Fibroblast of pulmonary artery (primary cell): ENCODE measurements at regions not wholly inside any gene's neighbourhood (a gene's known extent, or its start where the extent isn't known, plus 50 kb on each side); places are given as distances from the start of the nearest gene placed in this dataset.

Experiments used
- DNase-seq: peaks from one replicate; pipeline ENCODE4 v3.0.0-alpha.2; 2010; ENCODE audit warnings: low read depth
- H3K4me3 ChIP-seq: replicated peaks from 2 replicates; pipeline ENCODE4 v1.5.1; 2011; ENCODE audit warnings: low read depth, mild to moderate bottlenecking, control low read depth, low read length, moderate library complexity
- TF ChIP-seq, protein P1 (sequence below): IDR thresholded peaks from 2 replicates; pipeline ENCODE4 v1.5.1; 2011; ENCODE audit warnings: mild to moderate bottlenecking, control low read depth, low read length, inconsistent platforms; ENCODE audit errors: missing control alignments

DNA sequence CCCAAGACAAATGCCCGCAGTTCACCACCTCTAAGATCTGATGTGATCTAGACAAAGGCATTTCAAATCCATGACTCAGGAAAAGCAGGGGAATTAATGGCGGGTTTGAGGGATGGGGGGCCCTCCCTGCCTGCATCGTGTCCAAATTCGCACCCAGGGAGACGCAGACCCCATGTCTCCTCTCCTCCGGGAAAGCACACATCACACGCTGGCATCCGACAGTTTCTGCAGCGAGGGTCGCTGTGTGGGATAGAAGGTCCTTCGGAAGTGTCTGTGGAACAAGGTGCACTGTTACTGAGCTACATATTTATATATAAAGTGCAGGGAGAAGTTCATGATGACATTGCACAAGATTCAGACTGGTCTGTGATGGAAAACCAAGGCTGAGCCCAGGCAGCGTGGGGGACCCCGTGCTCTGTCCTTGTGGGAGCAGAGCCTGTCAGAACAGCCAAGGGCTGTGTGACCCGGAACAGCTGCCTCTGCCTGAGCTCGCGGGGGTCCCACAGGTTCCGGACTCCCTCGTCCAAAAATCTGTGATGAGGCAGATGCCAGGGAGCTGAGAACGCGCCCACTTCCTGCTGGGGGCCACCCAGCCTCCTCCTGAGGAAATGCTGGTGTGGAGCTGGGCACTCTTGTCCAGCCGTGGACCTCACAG is 82.3 kb upstream of the CTDP1 start:
- no peak overlapping the region for H3K4me3 ChIP-seq
- TF ChIP-seq, protein P1, sequence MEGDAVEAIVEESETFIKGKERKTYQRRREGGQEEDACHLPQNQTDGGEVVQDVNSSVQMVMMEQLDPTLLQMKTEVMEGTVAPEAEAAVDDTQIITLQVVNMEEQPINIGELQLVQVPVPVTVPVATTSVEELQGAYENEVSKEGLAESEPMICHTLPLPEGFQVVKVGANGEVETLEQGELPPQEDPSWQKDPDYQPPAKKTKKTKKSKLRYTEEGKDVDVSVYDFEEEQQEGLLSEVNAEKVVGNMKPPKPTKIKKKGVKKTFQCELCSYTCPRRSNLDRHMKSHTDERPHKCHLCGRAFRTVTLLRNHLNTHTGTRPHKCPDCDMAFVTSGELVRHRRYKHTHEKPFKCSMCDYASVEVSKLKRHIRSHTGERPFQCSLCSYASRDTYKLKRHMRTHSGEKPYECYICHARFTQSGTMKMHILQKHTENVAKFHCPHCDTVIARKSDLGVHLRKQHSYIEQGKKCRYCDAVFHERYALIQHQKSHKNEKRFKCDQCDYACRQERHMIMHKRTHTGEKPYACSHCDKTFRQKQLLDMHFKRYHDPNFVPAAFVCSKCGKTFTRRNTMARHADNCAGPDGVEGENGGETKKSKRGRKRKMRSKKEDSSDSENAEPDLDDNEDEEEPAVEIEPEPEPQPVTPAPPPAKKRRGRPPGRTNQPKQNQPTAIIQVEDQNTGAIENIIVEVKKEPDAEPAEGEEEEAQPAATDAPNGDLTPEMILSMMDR, result no peak
- no peak for DNase-seq

GRCh38 chr18:79597831-79598632 is 81.6 kb upstream of the CTDP1 start:
- TF ChIP-seq, protein P1, result no peak
- DNase-seq, result no peak
- H3K4me3 ChIP-seq, result no peak overlapping the region

DNA sequence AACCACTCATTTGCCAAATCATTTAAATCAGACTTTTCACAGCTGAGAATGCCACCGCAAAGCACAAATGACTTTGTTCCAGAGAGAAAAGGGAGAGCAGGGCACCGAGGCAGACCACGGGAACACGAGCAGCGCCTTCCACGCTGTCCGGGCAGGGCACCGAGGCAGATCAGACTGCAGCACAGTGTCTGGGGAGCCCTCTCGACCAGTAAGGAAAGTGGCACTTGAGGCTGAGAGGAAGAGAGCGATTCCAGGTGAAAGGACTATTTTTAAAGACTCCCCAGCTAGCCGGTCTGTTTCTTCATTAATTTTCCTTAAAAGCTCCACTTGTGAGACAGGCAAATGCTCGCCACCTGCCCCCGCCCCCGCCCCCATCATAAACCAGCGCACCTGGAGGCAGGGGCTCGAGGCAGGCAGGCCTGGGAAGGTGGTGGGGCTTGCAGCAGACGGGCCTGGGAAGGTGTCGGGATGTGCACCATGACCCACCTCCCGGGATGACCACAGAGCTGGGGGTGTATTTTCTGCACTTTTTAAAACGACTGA is 80.9 kb upstream of the CTDP1 start:
- H3K4me3 ChIP-seq, result no peak overlapping the region
- DNase-seq, result no peak
- TF ChIP-seq, protein P1, result no peak

DNA sequence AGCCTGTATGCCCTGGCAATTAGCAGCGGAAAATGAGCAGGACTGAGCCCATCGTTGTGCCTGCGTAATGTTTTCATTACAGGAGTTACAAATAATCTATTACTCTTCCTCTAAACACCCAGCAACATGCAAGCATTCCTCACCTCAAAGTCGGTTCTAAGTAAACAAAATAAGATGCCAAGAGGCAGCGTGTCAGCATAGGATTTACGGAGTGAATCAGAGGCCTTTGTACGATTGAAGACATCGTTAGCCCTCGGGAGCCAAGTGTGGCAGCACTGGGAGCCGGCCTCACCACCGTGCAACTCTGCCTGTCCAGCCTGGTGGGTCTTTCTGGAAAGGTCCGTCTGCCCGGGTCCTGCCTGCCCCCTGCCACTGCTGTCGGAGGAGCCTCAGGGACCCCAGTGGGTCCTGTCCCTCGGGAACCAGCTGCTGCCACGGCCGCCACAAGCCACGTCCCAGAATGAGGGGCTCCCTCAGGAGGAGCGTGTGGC is 80.1 kb upstream of the CTDP1 start:
- TF ChIP-seq, protein P1, result no peak
- no peak overlapping the region for H3K4me3 ChIP-seq
- peak; percentile 9 for DNase-seq

DNA sequence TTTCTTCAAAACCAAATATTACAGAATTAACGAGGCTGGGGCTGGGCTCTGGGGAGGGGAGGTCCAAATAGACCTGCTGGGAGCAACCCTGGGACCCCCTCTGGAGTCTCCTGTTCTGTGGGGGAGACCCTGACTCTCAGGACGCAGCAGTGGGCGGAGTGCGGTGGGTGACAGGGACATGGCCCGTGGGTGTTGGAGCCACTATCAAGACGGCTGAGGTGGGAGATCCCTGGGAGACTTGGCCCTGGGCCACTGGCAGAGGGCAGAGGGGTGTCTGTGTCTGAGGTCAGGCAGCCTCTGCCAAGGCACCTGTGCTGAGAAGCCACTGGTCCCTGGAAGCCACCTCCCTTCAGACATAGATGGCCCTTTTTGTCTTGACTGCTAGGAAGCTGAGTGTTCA is 79.5 kb upstream of the CTDP1 start:
- no peak for DNase-seq
- no peak overlapping the region for H3K4me3 ChIP-seq
- TF ChIP-seq, protein P1, result no peak

DNA sequence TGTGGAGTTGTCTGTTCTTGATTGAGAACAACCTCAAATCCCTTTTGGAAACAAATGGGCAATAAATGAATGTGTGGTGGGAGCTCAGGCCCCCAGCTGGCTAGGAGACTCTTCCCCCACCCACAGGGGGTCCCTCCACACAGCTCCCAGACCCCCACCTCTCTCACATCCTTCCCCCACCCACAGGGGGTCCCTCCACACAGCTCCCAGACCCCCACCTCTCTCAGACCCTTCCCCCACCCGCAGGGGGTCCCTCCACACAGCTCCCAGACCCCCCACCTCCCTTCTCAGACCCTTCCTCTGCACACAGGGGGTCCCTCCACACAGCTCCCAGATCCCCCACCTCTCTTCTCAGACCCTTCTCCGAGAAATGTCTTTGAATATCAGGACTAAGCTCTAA is 79.0 kb upstream of the CTDP1 start:
- TF ChIP-seq, protein P1, result no peak
- no peak for DNase-seq
- no peak overlapping the region for H3K4me3 ChIP-seq
